Erythroblast (primary cell): ENCODE measurements at regions not wholly inside any gene's neighbourhood (a gene's known extent, or its start where the extent isn't known, plus 50 kb on each side); places are given as distances from the start of the nearest gene placed in this dataset.
"Not testable (repeated sequence)": the region's sequence is repeated elsewhere in the genome, so short reads cannot be mapped to it uniquely, and the experiment has no call there.

Experiments
- GATA1 ChIP-seq: IDR thresholded peaks from 2 replicates; pipeline ENCODE4 v1.6.1; 2011; ENCODE audit warnings: low read depth, mild to moderate bottlenecking, control low read depth, low read length, moderate library complexity
- POLR2A ChIP-seq: IDR thresholded peaks from 2 replicates; pipeline ENCODE4 v1.6.1; 2011; ENCODE audit warnings: mild to moderate bottlenecking, low read length

DNA sequence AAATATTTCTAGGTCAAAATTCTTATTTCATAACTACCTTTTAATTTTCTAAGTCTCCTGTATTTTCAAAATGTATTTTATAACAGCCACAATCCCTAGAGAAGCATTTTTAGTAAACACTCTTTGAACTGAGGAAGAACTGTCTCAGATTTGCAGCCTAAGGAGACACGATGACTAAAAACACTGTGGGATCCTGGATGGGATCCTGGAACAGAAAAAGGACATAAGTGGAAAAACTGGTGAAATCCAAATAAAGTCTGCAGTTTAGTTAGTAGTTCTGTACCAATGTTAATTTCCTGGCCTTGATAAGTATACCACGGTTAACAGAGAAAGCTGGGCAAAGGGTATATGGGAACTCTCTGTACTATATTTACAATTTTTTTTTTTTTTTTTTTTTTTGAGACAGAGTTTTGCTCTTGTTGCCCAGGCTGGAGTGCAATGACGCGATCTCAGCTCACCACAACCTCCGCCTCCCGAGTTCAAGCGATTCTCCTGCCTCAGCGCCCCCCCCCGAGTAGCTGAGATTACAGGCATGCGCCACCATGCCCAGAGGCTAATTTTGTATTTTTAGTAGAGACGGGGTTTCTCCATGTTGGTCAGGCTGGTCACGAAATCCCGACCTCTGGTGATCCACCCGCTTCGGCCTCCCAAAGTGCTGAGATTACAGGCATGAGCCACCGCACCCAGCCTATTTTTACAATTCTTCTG, 600.2 kb upstream of the DIPK2B start:
- TF ChIP-seq POLR2A, GATA1: not testable (repeated sequence)
